Fibroblast of pulmonary artery (primary cell): ENCODE measurements at regions not wholly inside any gene's neighbourhood (a gene's known extent, or its start where the extent isn't known, plus 50 kb on each side); places are given as distances from the start of the nearest gene placed in this dataset.

ENCODE experiments used
- DNase-seq: peaks from one replicate; pipeline ENCODE4 v3.0.0-alpha.2; 2010; ENCODE audit warnings: low read depth
- H3K4me3 ChIP-seq: replicated peaks from 2 replicates; pipeline ENCODE4 v1.5.1; 2011; ENCODE audit warnings: low read depth, mild to moderate bottlenecking, control low read depth, low read length, moderate library complexity
- TF ChIP-seq, protein P1 (sequence below): IDR thresholded peaks from 2 replicates; pipeline ENCODE4 v1.5.1; 2011; ENCODE audit warnings: mild to moderate bottlenecking, control low read depth, low read length, inconsistent platforms; ENCODE audit errors: missing control alignments

DNA sequence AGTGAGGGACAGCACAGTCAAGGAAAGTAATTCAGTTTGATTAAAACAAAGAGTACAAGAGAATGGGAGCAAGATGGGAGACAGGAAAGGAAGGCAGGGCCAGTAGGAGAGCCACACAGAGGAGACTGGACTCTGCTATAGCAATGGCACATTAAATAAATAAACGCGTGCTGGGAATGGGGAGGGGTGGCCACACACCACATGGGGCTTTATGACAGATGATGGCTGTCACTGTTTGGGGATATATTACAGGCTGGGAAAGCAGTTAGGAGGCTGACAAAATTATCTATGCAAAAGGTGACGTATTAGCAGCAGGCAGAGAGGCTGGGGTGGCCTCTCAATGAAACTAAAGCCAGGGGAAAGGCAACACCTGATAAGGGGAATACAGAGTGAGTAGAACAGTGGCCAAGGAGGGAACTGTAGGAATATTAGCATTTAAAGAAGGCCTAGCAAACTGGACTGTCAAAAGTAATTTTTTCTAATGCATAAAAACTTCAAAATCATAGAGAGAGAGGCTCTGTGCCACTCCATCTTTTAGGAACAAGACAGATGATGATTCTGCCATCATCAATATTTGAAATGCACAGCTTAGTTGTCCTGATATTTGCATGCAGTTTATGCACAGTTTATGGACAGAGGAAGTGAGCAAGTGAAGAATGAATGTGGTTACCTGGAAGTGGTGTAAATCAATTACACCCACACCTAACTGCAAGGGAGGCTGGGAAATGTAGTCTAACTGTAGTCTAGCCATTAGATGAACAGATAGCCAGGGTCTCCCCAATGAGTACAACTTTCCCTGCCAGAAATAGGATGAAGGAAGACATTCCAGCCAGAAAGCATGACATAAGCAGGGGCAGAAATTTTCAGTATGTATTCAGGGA lies 346.5 kb downstream of the FOXO1 start:
- H3K4me3 ChIP-seq, result no peak overlapping the region
- DNase-seq, result no peak
- TF ChIP-seq, protein P1, sequence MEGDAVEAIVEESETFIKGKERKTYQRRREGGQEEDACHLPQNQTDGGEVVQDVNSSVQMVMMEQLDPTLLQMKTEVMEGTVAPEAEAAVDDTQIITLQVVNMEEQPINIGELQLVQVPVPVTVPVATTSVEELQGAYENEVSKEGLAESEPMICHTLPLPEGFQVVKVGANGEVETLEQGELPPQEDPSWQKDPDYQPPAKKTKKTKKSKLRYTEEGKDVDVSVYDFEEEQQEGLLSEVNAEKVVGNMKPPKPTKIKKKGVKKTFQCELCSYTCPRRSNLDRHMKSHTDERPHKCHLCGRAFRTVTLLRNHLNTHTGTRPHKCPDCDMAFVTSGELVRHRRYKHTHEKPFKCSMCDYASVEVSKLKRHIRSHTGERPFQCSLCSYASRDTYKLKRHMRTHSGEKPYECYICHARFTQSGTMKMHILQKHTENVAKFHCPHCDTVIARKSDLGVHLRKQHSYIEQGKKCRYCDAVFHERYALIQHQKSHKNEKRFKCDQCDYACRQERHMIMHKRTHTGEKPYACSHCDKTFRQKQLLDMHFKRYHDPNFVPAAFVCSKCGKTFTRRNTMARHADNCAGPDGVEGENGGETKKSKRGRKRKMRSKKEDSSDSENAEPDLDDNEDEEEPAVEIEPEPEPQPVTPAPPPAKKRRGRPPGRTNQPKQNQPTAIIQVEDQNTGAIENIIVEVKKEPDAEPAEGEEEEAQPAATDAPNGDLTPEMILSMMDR, result no peak

DNA sequence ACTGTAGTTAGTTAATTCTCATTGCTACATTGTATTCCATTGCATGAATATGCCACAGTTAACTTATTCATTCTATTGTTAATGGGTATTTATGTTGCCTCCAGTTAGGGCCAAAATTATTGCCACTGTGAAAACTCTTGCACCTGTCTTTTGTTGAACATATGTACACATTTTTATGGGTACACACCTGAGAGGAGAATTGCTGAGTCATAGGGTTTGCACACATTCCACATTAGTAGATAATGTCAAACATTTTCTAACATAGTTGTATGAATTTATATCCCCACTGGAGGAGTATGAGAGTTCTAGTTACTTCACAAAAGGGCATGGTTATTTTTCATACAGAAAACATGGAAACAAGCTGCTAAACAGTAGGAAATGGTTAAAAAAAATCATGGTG lies 338.4 kb downstream of the FOXO1 start:
- H3K4me3 ChIP-seq, result no peak overlapping the region
- DNase-seq, result no peak
- TF ChIP-seq, protein P1, result no peak

DNA sequence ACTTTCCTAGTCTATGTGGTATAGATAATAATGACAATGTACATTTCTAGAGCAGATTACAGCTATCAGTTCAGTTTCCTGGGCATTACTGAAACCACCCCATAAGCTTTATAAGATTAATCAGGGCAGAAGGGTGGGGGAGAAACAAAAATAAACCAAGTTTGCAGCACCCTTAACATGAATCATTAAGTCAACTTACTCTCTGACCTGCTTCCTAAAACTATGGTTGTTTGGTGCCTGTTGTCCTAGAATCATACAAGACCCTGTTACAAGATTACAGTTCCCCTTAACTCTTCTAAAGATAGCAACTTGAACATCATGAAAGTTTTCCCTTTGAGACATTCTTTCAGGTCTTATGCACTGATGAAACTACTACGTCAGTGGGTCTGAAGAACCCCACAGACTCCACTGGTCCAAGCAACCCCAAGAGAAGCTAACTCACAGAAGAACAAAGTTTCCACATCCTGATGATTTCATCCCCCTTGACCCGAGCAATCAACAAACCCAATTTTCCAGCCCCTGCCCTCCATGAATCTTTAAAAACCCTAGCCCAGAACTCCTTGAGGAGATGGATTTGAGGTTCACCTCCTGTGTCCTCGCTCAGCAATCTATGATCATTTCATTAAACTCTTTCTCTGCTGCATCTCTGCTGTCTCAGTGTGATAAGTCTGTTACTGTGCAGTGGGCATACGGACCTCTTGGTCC lies 336.5 kb downstream of the FOXO1 start:
- TF ChIP-seq, protein P1, result no peak
- no peak overlapping the region for H3K4me3 ChIP-seq
- peak; percentile 63 for DNase-seq

DNA sequence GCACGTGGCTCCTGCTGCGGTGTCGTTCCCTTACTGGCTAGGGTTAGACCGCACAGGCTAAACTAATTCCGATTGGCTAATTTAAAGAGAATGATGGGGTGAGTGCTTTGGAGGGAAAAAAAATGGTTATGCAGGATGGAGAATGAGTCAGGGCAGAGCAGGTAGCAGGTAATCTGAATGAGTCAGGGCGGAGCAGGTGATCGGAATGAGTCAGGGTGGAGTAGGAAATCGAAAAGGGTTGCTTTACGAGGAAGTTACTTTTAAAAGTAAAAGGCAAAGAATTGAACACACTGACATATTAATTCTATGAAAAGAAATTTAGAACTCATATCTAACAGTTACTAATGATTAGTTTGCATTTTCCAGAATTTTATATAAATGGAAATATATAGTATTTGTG lies 335.5 kb downstream of the FOXO1 start:
- TF ChIP-seq, protein P1, result no peak
- no peak overlapping the region for H3K4me3 ChIP-seq
- DNase-seq, result no peak

DNA sequence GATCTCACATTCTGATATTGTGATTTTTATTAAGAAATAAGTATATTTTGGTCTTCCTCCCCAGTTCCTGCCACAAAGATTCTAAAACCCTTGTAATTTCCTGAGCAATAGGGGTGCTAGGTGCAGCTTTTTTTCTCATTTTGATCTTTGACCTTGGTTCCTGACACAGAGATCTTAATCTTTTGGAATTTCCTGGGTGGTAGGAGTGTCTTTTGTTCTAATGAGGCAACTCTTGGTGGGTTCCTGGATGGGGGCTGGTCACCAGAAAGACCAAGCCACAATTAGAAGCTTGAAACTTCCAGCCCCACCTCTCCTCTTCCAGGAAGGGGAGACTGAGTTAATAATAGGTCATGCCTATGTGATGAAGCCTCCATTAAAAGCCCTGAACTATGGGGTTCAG lies 334.6 kb downstream of the FOXO1 start:
- no peak overlapping the region for H3K4me3 ChIP-seq
- DNase-seq, result no peak
- TF ChIP-seq, protein P1, result no peak

DNA sequence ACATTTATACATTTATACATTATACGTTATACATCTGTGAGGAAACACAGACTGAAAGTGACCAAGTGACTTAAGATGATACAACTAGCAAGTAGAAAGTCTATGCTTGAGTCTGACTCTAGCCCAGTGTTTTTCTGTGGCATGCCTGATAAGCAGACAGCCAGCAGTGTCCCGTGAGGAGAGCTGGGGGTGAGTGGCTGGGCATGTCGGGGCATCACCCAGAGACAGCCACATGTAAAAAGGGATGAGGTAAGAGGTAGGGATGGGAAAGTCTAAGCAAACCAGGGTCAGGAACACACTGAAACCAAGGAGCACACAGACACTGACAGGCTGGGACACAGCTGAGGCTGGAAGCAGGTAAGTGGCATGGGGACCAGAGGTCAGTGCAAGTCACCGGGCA lies 333.2 kb downstream of the FOXO1 start:
- no peak overlapping the region for H3K4me3 ChIP-seq
- TF ChIP-seq, protein P1, result no peak
- DNase-seq, result no peak

DNA sequence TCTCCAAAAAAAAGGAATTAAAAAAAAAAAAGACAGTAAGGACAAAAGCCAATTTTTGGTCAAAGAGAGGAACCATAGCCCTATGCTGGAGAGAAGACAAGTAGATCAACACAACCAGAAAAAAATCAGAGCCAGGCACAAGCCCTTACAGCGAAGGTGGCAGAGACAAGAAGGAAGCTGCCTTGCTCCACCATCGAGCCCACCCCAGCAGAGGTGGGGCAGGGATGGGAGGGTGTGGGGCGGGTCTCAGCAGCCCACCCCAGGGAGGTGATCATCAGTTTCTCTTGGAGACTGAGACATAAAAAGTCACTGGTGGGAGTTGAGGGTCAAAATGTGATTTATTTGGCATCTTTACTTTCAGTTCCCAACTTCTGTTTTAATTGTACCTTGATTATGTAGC lies 332.4 kb downstream of the FOXO1 start:
- TF ChIP-seq, protein P1, result no peak
- no peak for DNase-seq

More for the DNA sequence above, 332.4 kb downstream of the FOXO1 start:
- H3K4me3 ChIP-seq, result no peak overlapping the region
